ENCODE measurements at regions not wholly inside any gene's neighbourhood (a gene's known extent, or its start where the extent isn't known, plus 50 kb on each side); places are given as distances from the start of the nearest gene placed in this dataset.

- DNase-seq = no peak
Measured at GRCh38 chr2:136259551-136259950, 141.6 kb upstream of the CXCR4 start.

- DNase-seq = no peak
Measured at GRCh38 chr2:136257893-136258292, 139.9 kb upstream of the CXCR4 start.

- peak in 1 of 2 donors; percentile 5 for DNase-seq
Measured at GRCh38 chr2:136255648-136256461, 137.9 kb upstream of the CXCR4 start.

GRCh38 chr2:136255127-136255526 is 137.2 kb upstream of the CXCR4 start:
- no peak for DNase-seq

- no peak for DNase-seq
Measured at GRCh38 chr2:136254681-136255080, 136.7 kb upstream of the CXCR4 start.

GRCh38 chr2:136253288-136254004 is 135.5 kb upstream of the CXCR4 start:
- peak in 1 of 2 donors; percentile 1 for DNase-seq

GRCh38 chr2:136251885-136252585 is 134.1 kb upstream of the CXCR4 start:
- no peak for DNase-seq

- DNase-seq = no peak
Measured at GRCh38 chr2:136251197-136251884, 133.4 kb upstream of the CXCR4 start.

GRCh38 chr2:136250131-136250530 is 132.2 kb upstream of the CXCR4 start:
- no peak for DNase-seq

- no peak for DNase-seq
Measured at GRCh38 chr2:136248907-136249306, 131.0 kb upstream of the CXCR4 start.

GRCh38 chr2:136248242-136248641 is 130.3 kb upstream of the CXCR4 start:
- no peak for DNase-seq

GRCh38 chr2:136247204-136247950 is 129.4 kb upstream of the CXCR4 start:
- peak in 1 of 2 donors; percentile 26 for DNase-seq

- DNase-seq = no peak
Measured at GRCh38 chr2:136246086-136246669, 128.2 kb upstream of the CXCR4 start.

GRCh38 chr2:136245211-136245610 is 127.3 kb upstream of the CXCR4 start:
- no peak for DNase-seq

- no peak for DNase-seq
Measured at GRCh38 chr2:136244536-136244885, 126.6 kb upstream of the CXCR4 start.

- DNase-seq = no peak
Measured at GRCh38 chr2:136243638-136244535, 125.9 kb upstream of the CXCR4 start.

- DNase-seq = no peak
Measured at GRCh38 chr2:136242687-136243277, 124.8 kb upstream of the CXCR4 start.

- DNase-seq = no peak
Measured at GRCh38 chr2:136242100-136242499, 124.2 kb upstream of the CXCR4 start.

- DNase-seq = no peak
Measured at GRCh38 chr2:136239079-136239685, 121.2 kb upstream of the CXCR4 start.

Data from hippocampal formation (tissue), 2 donors.